GM18520 (cell line): ENCODE measurements at regions not wholly inside any gene's neighbourhood (a gene's known extent, or its start where the extent isn't known, plus 50 kb on each side); places are given as distances from the start of the nearest gene placed in this dataset.
"Not testable (repeated sequence)": the region's sequence is repeated elsewhere in the genome, so short reads cannot be mapped to it uniquely, and the experiment has no call there.

Experiments used
- ATAC-seq: cut with Tn5 transposase; IDR thresholded peaks from one replicate; pipeline ENCODE4 v1.9.1; 2021; ENCODE audit not compliant: unreplicated experiment

- no peak for ATAC-seq
Observed at GRCh38 chr12:28059668-28060067, 87.1 kb upstream of the PTHLH start.

- ATAC-seq, result no peak
Observed at GRCh38 chr12:28060871-28061270, 88.3 kb upstream of the PTHLH start.

- no peak for ATAC-seq
Observed at GRCh38 chr12:28063355-28063880, 90.9 kb upstream of the PTHLH start.

DNA sequence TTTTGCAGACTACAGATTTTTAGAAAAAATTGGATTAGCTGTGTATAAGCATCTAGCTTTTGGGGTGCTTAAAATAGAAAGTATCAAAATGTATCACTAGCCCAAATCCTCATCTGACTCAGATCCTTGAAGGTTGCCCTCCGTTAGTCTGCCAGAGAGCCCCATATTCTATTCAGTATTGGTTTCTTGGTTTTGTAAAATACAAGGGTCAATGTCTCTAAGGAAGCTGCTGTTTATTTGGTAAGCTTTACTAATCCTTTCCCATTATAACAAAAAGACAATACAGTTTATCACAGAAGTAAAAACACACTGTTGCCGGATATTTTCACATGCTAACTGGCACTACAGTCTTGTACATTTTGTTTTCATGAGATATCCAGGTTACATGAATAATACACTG is 92.8 kb upstream of the PTHLH start:
- ATAC-seq, result peak; percentile 37

- ATAC-seq, result peak; percentile 11
Observed at GRCh38 chr12:28065889-28066630, 93.5 kb upstream of the PTHLH start.

GRCh38 chr12:28066879-28067278 is 94.3 kb upstream of the PTHLH start:
- no peak for ATAC-seq

DNA sequence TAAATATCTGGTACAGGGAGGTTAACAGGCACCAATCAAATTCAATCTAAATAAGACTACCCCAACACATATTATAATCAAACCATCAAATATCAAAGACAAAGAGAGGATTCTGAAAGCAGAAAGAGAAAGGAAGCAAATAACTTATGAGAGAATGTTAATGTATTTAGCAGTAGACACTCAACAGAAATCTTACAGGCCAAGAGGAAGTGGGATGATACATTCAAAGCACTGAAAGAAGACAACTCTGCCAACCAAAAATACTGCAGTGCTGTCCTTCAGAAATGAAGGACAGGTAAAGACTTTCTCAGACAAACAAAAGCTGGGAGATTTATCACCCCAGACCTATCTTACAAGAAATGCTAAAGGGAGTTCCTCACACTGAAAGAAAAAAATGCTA is 95.9 kb upstream of the PTHLH start:
- no peak for ATAC-seq

- no peak for ATAC-seq
Observed at GRCh38 chr12:28079539-28079938, 107.0 kb upstream of the PTHLH start.

DNA sequence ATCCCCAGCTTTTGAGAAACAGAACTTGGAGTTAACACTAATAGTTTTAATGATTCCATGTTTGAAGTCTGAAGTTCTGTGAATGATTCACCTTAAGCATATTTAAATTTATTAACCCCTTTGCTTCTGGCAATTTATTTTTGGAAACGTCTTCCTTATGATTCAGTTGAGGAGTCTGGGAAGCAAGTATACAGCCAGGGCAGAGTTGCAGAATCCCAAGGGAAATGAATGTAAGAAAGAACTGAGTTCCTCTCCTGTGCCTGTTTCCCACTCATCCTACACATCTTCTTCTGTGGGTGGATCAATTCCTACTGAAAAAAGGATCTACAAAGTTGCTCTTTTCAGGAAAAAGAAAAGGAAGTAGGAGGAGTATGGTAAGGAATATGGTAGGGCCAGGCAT is 108.2 kb upstream of the CCDC91 start:
- ATAC-seq, result no peak

GRCh38 chr12:28083840-28084678 is 106.2 kb upstream of the CCDC91 start:
- no peak for ATAC-seq

DNA sequence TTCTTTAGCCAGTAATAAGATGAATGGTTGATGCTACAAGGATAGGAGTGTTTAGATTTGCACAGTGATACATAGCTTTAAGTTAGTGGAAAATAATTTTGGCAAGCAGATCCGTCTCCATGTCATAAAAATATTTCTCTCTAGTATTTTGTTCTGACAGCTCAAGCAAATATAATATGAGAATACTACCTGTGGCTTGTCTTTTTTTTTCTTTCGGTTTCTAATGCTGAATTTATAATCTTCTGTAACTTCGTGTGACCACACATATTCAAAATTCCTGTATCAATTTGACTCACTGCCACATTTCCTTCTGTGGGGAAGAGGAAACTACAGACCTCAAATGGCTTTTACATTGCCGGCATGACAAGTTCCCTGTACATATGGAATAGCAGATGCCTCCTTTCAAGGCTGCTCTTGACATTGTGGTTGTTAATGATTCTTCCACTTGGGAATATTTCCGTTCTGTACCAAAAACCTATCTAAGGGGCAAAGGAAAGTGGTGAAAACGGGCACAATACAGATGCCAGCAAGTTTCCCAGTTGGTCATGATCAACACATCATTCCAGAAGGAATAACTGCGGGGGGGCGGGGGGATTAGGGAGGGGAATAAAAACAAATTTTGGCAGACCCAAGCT is 103.6 kb upstream of the CCDC91 start:
- ATAC-seq, result peak; percentile 73

GRCh38 chr12:28088566-28089272 is 101.5 kb upstream of the CCDC91 start:
- ATAC-seq, result no peak

- ATAC-seq, result no peak
Observed at GRCh38 chr12:28089338-28089737, 100.9 kb upstream of the CCDC91 start.

DNA sequence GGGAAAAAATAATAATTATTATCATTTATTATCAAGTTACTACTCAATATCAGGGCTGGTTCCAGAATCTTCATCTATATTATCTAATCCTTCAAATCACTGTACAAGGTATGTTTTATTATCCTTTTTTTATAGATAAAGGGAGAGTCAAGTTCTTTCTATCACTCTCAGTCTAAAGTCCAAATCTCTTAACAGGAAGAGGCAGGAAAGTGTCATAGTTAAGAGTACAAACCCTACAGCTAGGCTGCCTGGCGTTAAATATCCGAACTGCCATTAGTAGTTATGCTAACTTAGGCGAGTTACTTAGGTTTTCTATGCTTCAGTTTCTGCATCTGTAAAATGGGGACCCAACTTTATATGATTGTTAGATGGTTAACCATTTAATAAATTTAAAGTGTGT is 99.4 kb upstream of the CCDC91 start:
- no peak for ATAC-seq

DNA sequence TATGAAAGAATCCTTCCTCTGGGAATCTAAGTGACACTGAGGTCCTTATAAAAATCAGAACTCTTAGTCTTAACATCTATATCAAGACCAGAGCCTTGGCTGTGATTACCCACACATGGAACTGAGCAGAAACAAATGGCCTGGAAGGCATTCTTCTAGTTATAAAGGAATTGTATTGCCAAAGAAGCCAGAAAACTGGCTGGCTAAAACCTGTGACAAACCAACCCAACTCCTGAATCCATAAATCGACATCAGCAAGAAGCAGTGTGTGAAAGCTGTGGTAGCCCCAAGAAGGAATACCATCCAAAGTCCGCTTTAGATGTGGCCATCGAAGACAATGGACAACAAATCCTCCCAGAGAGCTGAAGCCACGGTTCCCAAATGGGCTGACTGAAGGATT is 97.9 kb upstream of the CCDC91 start:
- no peak for ATAC-seq

DNA sequence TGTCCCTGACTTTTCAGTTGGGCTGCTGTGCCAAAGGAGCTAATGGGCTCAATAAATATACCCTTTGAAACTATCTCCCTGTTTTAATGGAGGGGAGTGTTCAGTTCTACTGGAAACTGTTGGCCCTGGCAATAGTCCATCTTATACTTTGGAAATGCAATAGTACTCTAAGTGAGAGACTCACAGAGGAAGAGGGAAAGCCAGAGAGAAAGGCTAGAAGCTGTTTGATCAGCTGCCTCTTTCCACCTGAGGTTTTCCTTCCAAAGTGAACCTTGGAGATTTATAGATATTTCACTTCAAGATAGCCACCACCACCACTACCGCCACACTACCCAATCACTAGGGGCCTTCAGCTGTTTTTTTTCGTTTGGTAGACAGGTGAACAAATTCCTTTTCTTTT is 93.6 kb upstream of the CCDC91 start:
- no peak for ATAC-seq

DNA sequence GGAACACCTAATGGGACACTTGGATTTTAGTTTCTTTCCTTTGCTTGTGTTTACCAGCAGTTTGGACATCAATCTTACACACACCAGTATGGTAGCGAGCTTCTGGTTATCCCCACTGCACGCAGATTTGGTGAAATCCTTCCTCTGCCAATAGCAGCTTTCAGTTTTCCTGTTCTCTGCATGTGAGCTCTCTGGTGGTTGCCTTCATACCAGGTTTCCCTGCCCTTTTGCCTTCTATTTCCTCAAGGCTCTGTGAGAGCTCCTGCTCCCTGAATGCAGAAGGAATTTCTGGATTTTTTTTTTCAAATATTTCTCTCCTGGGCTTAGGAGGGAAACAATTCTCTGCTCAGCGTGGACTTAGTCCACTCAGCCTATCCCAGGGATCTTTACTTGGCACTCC is 93.0 kb upstream of the CCDC91 start:
- no peak for ATAC-seq

DNA sequence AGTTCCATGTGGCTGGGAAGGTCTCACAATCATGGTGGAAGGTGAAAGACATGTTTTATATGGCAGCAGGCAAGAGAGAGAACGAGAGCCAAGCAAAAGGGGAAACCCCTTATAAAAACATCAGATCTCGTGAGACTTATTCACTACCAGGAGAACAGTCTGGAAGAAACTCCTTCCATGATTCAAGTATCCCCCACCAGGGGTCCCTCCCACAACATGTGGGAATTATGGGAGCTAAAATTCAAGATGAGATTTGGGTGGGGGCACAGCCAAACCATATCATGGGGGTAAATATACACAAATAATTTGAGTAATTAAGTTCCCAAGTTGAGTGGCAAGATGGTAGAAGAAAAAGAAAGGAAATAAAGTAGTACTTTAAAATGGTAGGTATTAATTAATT is 91.0 kb upstream of the CCDC91 start:
- ATAC-seq, result not testable (repeated sequence)

GRCh38 chr12:28099871-28100270 is 90.4 kb upstream of the CCDC91 start:
- no peak for ATAC-seq

DNA sequence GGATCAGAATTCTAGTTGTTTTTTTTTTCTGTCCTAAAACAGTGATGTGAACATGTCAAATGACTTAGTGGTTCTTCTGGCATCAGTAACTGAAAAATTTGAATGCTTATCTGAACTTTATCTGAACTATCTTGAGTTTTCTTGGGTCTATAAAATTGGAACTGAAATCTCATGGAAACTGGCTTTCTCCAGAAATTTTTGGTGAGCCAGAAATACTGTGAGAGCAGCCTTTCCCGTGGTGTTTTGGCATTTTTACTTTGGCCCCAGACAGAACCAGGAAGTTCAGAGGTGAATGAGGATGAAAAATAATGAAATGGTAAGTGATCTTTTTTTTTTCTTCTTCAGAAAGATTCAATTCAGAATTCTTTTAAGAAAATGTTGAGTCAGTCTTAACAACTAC is 89.5 kb upstream of the CCDC91 start:
- ATAC-seq, result no peak

DNA sequence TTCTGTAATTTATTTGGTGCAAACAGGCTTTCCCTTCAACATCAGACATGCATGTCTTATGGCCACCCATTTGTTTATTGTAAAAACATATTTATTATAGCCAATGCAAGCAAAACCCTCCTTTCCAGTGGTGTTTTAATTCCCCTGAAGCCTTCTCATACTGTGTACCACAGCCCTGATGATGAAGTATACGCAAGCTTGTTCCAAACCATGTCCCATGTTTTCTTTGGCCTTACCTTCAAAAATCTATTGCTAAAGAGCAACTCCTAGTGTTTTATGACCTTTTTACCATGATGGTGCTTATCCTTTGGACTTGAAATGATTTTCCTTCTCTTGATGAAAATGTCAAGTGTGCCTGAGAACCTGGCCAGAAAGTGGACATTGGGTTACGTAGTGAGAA is 85.9 kb upstream of the CCDC91 start:
- ATAC-seq, result no peak
